GM23248 (cell line): ENCODE measurements at regions not wholly inside any gene's neighbourhood (a gene's known extent, or its start where the extent isn't known, plus 50 kb on each side); places are given as distances from the start of the nearest gene placed in this dataset.

ENCODE experiments used
- DNase-seq: peaks from one replicate; pipeline ENCODE4 v3.0.0-alpha.2; 2015
- H2AFZ ChIP-seq: fragments of 200-600 bp; sonication (generic); 2 replicates; pipeline ENCODE4 v1.6.1; 2016; ENCODE audit warnings: antibody characterized with exemption
- H3F3A ChIP-seq: fragments of 200-600 bp; sonication (generic); 2 replicates; pipeline ENCODE4 v1.6.1; 2016; ENCODE audit warnings: mild to moderate bottlenecking, antibody characterized with exemption, mixed run types; ENCODE audit not compliant: insufficient read depth
- H3K27ac ChIP-seq: fragments of 200-600 bp; sonication (generic); 2 replicates; pipeline ENCODE4 v1.5.1; 2016; ENCODE audit warnings: mild to moderate bottlenecking
- H3K27me3 ChIP-seq: fragments of 200-600 bp; sonication (generic); replicated peaks from 2 replicates; pipeline ENCODE4 v1.6.1; 2016; ENCODE audit warnings: mild to moderate bottlenecking; ENCODE audit not compliant: insufficient read depth
- H3K36me3 ChIP-seq: fragments of 200-600 bp; sonication (generic); 2 replicates; pipeline ENCODE4 v1.6.1; 2016; ENCODE audit warnings: low read depth, mild to moderate bottlenecking
- H3K4me1 ChIP-seq: fragments of 200-600 bp; sonication (generic); 2 replicates; pipeline ENCODE4 v1.6.1; 2016; ENCODE audit warnings: mild to moderate bottlenecking; ENCODE audit not compliant: insufficient read depth
- H3K4me2 ChIP-seq: fragments of 200-600 bp; sonication (generic); one replicate; pipeline ENCODE4 v1.6.1; 2016; ENCODE audit warnings: mild to moderate bottlenecking; ENCODE audit not compliant: unreplicated experiment
- H3K4me3 ChIP-seq: fragments of 200-600 bp; sonication (generic); 2 replicates; pipeline ENCODE4 v1.5.1; 2016; ENCODE audit warnings: mild to moderate bottlenecking
- H3K79me2 ChIP-seq: fragments of 200-600 bp; sonication (generic); 2 replicates; pipeline ENCODE4 v1.6.1; 2016; ENCODE audit warnings: mild to moderate bottlenecking; ENCODE audit not compliant: insufficient read depth
- H3K9ac ChIP-seq: fragments of 200-600 bp; sonication (generic); 2 replicates; pipeline ENCODE4 v1.6.1; 2016; ENCODE audit warnings: mild to moderate bottlenecking
- H3K9me2 ChIP-seq: fragments of 200-600 bp; sonication (generic); 2 replicates; pipeline ENCODE4 v1.6.1; 2016; ENCODE audit warnings: mixed run types, mild to moderate bottlenecking, moderate library complexity; ENCODE audit not compliant: insufficient read depth
- H3K9me3 ChIP-seq: fragments of 200-600 bp; sonication (generic); one replicate; pipeline ENCODE4 v1.6.1; 2017; ENCODE audit warnings: low read depth
- H4K20me1 ChIP-seq: fragments of 200-600 bp; sonication (generic); 2 replicates; pipeline ENCODE4 v1.6.0; 2016; ENCODE audit not compliant: insufficient read depth
- EZH2 ChIP-seq: fragments of 200-600 bp; sonication (generic); IDR thresholded peaks from 2 replicates; pipeline ENCODE4 v1.6.1; 2018; ENCODE audit warnings: antibody characterized with exemption, mild to moderate bottlenecking; ENCODE audit not compliant: insufficient read depth, poor library complexity, severe bottlenecking
- EZH2phosphoT487 ChIP-seq: fragments of 200-600 bp; sonication (generic); IDR thresholded peaks from 2 replicates; pipeline ENCODE4 v1.6.1; 2018; ENCODE audit warnings: antibody characterized with exemption, moderate library complexity, mild to moderate bottlenecking, low read depth; ENCODE audit not compliant: insufficient read depth
- whole genome bisulfite sequencing, 2 experiments: methylation state at CpG; one replicate each; pipeline ENCODE4 v1.1.6; 2015 to 2017; ENCODE audit warnings: low lambda C conversion rate in 2 of 2, low coverage in 1 of 2; ENCODE audit errors: missing lambda C conversion rate in 2 of 2; 5-methylcytosine and 5-hydroxymethylcytosine counted together
- in situ Hi-C: fragments of 300-500 bp; cut with MboI; formaldehyde crosslinking; loops from 2 replicates; pipeline ENCODE4 v1.15.0; 2020

GRCh38 chr10:44186821-44187220 is 198.1 kb downstream of the CXCL12 start:
- no peaks in the 10 kb centered on the region for H4K20me1 ChIP-seq
- H3K4me1 ChIP-seq: peaks cover 18% of the 10 kb centered on the region
- no peak overlapping the region for H3K4me2 ChIP-seq
- peaks cover 23% of the 10 kb centered on the region for H3F3A ChIP-seq
- H3K4me3 ChIP-seq: no peak overlapping the region
- H3K79me2 ChIP-seq: no peaks in the 10 kb centered on the region
- 85 to 100% methylated on average over 1 of the region's 1 CpG for WGBS, 2 experiments
- DNase-seq: no peak
- no peaks in the 10 kb centered on the region for H3K36me3 ChIP-seq
- no peak overlapping the region for H2AFZ ChIP-seq
- H3K27ac ChIP-seq: no peak overlapping the region
- no peaks in the 10 kb centered on the region for H3K27me3 ChIP-seq
- TF ChIP-seq EZH2 (no peak), EZH2phosphoT487 (no peak)
- no peaks in the 10 kb centered on the region for H3K9me2 ChIP-seq
- in situ Hi-C loops: loop anchor here (10.0 kb wide), 1 partner anchor 198 kb away; the partner anchor contains the start of gene CXCL12
- no peak overlapping the region for H3K9ac ChIP-seq
- H3K9me3 ChIP-seq: no peaks in the 10 kb centered on the region

- Histone ChIP-seq H3K9me2 (no peaks in the 10 kb centered on the region), H3K79me2 (no peaks in the 10 kb centered on the region), H3F3A (peaks cover 25% of the 10 kb centered on the region), H3K9ac (no peak overlapping the region), H3K4me1 (peaks cover 17% of the 10 kb centered on the region), H3K4me2 (no peak overlapping the region), H3K9me3 (no peaks in the 10 kb centered on the region), H2AFZ (no peak overlapping the region), H4K20me1 (no peaks in the 10 kb centered on the region), H3K36me3 (no peaks in the 10 kb centered on the region), H3K4me3 (no peak overlapping the region), H3K27ac (no peak overlapping the region), H3K27me3 (no peaks in the 10 kb centered on the region)
- TF ChIP-seq EZH2: no peak
- TF ChIP-seq EZH2phosphoT487: no peak
- 3 to 9% methylated on average over 2 of the region's 2 CpGs for WGBS, 2 experiments
- in situ Hi-C loops: loop anchor here (10.0 kb wide), 1 partner anchor 199 kb away; the partner anchor contains the start of gene CXCL12
- peak; percentile 51 for DNase-seq
Observed at GRCh38 chr10:44186150-44186549, 198.7 kb downstream of the CXCL12 start.

GRCh38 chr10:44185315-44185666 is 199.6 kb downstream of the CXCL12 start:
- Histone ChIP-seq H3K9me3 (no peaks in the 10 kb centered on the region), H3K9ac (no peak overlapping the region), H3K27me3 (no peaks in the 10 kb centered on the region), H3K4me1 (peaks cover 25% of the 10 kb centered on the region), H3F3A (peaks cover 29% of the 10 kb centered on the region), H3K79me2 (no peaks in the 10 kb centered on the region), H3K27ac (no peak overlapping the region), H3K4me3 (no peak overlapping the region), H3K36me3 (no peaks in the 10 kb centered on the region), H3K4me2 (no peak overlapping the region), H2AFZ (no peak overlapping the region), H4K20me1 (no peaks in the 10 kb centered on the region), H3K9me2 (no peaks in the 10 kb centered on the region)
- TF ChIP-seq EZH2 (no peak), EZH2phosphoT487 (no peak)
- DNase-seq: no peak
- 88 to 89% methylated on average over 6 of the region's 6 CpGs for WGBS, 2 experiments
- in situ Hi-C loops: loop anchor here (10.0 kb wide), 1 partner anchor 200 kb away; the partner anchor contains the start of gene CXCL12

- Histone ChIP-seq H3K4me1 (peaks cover 28% of the 10 kb centered on the region), H3K9me3 (no peaks in the 10 kb centered on the region), H3K4me2 (no peak overlapping the region), H3K27ac (no peak overlapping the region), H3K9me2 (no peaks in the 10 kb centered on the region), H3K27me3 (no peaks in the 10 kb centered on the region), H3K36me3 (no peaks in the 10 kb centered on the region), H4K20me1 (no peaks in the 10 kb centered on the region), H3K4me3 (no peak overlapping the region), H3K9ac (no peak overlapping the region), H3K79me2 (no peaks in the 10 kb centered on the region), H2AFZ (no peak overlapping the region), H3F3A (peaks cover 32% of the 10 kb centered on the region)
- TF ChIP-seq EZH2phosphoT487 (no peak), EZH2 (no peak)
- no peak for DNase-seq
- WGBS, 2 experiments: 91 to 94% methylated on average over 7 of the region's 7 CpGs
- in situ Hi-C loops: loop anchor here (10.0 kb wide), 1 partner anchor 200 kb away; the partner anchor contains the start of gene CXCL12
Observed at GRCh38 chr10:44184633-44185314, 200.1 kb downstream of the CXCL12 start.
